Left ventricle myocardium inferior (tissue), 1 donor: ENCODE measurements at regions not wholly inside any gene's neighbourhood (a gene's known extent, or its start where the extent isn't known, plus 50 kb on each side); places are given as distances from the start of the nearest gene placed in this dataset.

Experiments used
- DNase-seq: peaks from one replicate; pipeline ENCODE4 v3.0.0-alpha.2; 2020
- H3K27ac ChIP-seq: fragments of 200-600 bp; replicated peaks from 2 replicates; pipeline ENCODE4 v1.8.0; 2021
- H3K27me3 ChIP-seq: fragments of 200-600 bp; 2 replicates; pipeline ENCODE4 v1.8.0; 2021; ENCODE audit warnings: low read depth
- H3K36me3 ChIP-seq: fragments of 200-600 bp; 2 replicates; pipeline ENCODE4 v1.8.0; 2021
- H3K4me1 ChIP-seq: fragments of 200-600 bp; 2 replicates; pipeline ENCODE4 v1.8.0; 2021
- H3K4me3 ChIP-seq: fragments of 200-600 bp; 2 replicates; pipeline ENCODE4 v1.8.0; 2021; ENCODE audit warnings: mild to moderate bottlenecking, moderate library complexity
- H3K9me3 ChIP-seq: fragments of 200-600 bp; replicated peaks from 2 replicates; pipeline ENCODE4 v1.8.0; 2021
- intact Hi-C: fragments of 100-400 bp; cut with micrococcal nuclease; formaldehyde crosslinking; loops from one replicate; pipeline ENCODE4 v1.11.0; 2022
- TF ChIP-seq, protein P1 (sequence below): fragments of 200-600 bp; IDR thresholded peaks from 2 replicates; pipeline ENCODE4 v1.8.0; 2021; ENCODE audit warnings: antibody characterized with exemption, mild to moderate bottlenecking, borderline replicate concordance
- donor health status: DM: no; HTN: yes; CAD: no; lungs with severe emphysema.

GRCh38 chr22:48332438-48333322, 1495.0 kb downstream of the BRD1 start:
- H3K27ac ChIP-seq, result no peak overlapping the region
- H3K27me3 ChIP-seq, result peaks cover 60% of the 10 kb centered on the region
- TF ChIP-seq, protein P1, sequence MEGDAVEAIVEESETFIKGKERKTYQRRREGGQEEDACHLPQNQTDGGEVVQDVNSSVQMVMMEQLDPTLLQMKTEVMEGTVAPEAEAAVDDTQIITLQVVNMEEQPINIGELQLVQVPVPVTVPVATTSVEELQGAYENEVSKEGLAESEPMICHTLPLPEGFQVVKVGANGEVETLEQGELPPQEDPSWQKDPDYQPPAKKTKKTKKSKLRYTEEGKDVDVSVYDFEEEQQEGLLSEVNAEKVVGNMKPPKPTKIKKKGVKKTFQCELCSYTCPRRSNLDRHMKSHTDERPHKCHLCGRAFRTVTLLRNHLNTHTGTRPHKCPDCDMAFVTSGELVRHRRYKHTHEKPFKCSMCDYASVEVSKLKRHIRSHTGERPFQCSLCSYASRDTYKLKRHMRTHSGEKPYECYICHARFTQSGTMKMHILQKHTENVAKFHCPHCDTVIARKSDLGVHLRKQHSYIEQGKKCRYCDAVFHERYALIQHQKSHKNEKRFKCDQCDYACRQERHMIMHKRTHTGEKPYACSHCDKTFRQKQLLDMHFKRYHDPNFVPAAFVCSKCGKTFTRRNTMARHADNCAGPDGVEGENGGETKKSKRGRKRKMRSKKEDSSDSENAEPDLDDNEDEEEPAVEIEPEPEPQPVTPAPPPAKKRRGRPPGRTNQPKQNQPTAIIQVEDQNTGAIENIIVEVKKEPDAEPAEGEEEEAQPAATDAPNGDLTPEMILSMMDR, result no peak
- H3K4me3 ChIP-seq, result no peak overlapping the region
- peaks cover 18% of the 10 kb centered on the region for H3K9me3 ChIP-seq
- no peaks in the 10 kb centered on the region for H3K36me3 ChIP-seq
- H3K4me1 ChIP-seq, result no peaks in the 10 kb centered on the region
- no peak for DNase-seq
- intact Hi-C loops, result no loop called here

GRCh38 chr22:48331691-48332220, 1495.9 kb downstream of the BRD1 start:
- H3K4me1 ChIP-seq, result no peaks in the 10 kb centered on the region
- DNase-seq, result no peak
- intact Hi-C loops, result no loop called here
- TF ChIP-seq, protein P1, result no peak
- peaks cover 51% of the 10 kb centered on the region for H3K27me3 ChIP-seq
- H3K27ac ChIP-seq, result no peak overlapping the region
- no peaks in the 10 kb centered on the region for H3K36me3 ChIP-seq
- peaks cover 20% of the 10 kb centered on the region for H3K9me3 ChIP-seq
- H3K4me3 ChIP-seq, result no peak overlapping the region

DNA sequence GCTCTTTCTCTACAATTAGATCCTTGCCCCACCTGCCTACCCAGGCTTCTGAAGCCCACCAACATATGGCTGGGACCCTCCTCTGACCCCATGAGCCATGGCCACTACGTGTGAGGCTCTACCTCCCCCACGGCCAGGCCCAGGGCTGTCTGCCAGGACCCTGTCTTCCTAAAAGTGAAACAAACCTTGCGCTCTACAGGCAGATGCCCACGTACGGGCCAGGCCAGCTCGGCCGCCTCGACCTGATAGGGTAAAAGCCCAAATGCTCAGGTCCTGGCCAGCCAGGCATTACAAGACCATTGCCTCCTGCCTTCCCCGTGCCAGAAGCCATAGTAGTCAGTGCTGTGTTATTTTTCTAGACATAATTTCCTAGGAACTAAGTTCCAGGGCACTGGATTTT, 1496.4 kb downstream of the BRD1 start:
- intact Hi-C loops, result no loop called here
- H3K9me3 ChIP-seq, result peaks cover 20% of the 10 kb centered on the region
- DNase-seq, result no peak
- TF ChIP-seq, protein P1, result no peak
- H3K27ac ChIP-seq, result no peak overlapping the region
- H3K4me1 ChIP-seq, result no peaks in the 10 kb centered on the region
- H3K4me3 ChIP-seq, result no peak overlapping the region
- peaks cover 46% of the 10 kb centered on the region for H3K27me3 ChIP-seq
- no peaks in the 10 kb centered on the region for H3K36me3 ChIP-seq

- Histone ChIP-seq H3K9me3 (peaks cover 43% of the 10 kb centered on the region), H3K27me3 (peaks cover 11% of the 10 kb centered on the region), H3K4me1 (no peaks in the 10 kb centered on the region), H3K27ac (no peak overlapping the region), H3K4me3 (no peak overlapping the region), H3K36me3 (no peaks in the 10 kb centered on the region)
- intact Hi-C loops, result no loop called here
- TF ChIP-seq, protein P1, result no peak
- no peak for DNase-seq
Measured at GRCh38 chr22:48327721-48328120, 1500.0 kb downstream of the BRD1 start.

DNA sequence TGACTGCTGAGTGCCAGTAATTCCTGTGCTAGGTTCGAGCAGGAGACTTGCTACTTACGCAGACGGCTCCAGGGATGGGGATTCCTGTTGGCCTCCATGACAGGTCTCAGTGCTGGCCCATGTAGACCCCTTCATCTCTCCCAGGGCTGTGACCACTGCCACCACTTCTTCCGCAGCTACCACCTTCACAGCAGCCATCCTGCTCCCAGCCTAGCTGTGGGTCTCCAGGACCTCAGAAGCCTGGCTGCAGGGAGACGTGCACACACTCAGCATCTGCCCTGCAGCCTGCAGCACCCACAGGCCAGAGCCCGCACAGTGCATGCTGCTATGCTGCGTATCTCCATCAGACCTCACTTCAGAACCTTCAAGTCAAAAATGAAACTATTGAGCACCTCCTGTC, 1503.9 kb downstream of the BRD1 start:
- H3K27me3 ChIP-seq, result peaks cover 37% of the 10 kb centered on the region
- H3K4me3 ChIP-seq, result no peak overlapping the region
- peaks cover 29% of the 10 kb centered on the region for H3K9me3 ChIP-seq
- no peak for DNase-seq
- H3K36me3 ChIP-seq, result no peaks in the 10 kb centered on the region
- no peak overlapping the region for H3K27ac ChIP-seq
- H3K4me1 ChIP-seq, result no peaks in the 10 kb centered on the region
- TF ChIP-seq, protein P1, result no peak
- intact Hi-C loops, result no loop called here
